WTC11 (cell line): ENCODE measurements at regions not wholly inside any gene's neighbourhood (a gene's known extent, or its start where the extent isn't known, plus 50 kb on each side); places are given as distances from the start of the nearest gene placed in this dataset.

Experiments
- CBFB ChIP-seq: sonication (generic); formaldehyde crosslinking; IDR thresholded peaks from 2 replicates; pipeline ENCODE4 v1.8.1; 2022; ENCODE audit warnings: mild to moderate bottlenecking, low read depth, missing genetic modification reagents
- CREB1 ChIP-seq: sonication (generic); formaldehyde crosslinking; IDR thresholded peaks from 2 replicates; pipeline ENCODE4 v1.8.0; 2023; ENCODE audit warnings: mild to moderate bottlenecking, missing genetic modification reagents
- FOXJ3 ChIP-seq: sonication (generic); formaldehyde crosslinking; IDR thresholded peaks from 2 replicates; pipeline ENCODE4 v1.9.0; 2021; ENCODE audit warnings: missing genetic modification reagents, mild to moderate bottlenecking, borderline replicate concordance
- NR3C1 ChIP-seq: sonication (generic); formaldehyde crosslinking; conservative IDR thresholded peaks from 2 replicates; pipeline ENCODE4 v1.8.1; 2023; ENCODE audit warnings: low read depth, mild to moderate bottlenecking, missing genetic modification reagents
- SMAD4 ChIP-seq: sonication (generic); formaldehyde crosslinking; IDR thresholded peaks from 2 replicates; pipeline ENCODE4 v1.8.0; 2022; ENCODE audit warnings: mild to moderate bottlenecking, missing genetic modification reagents
- TEAD4 ChIP-seq: sonication (generic); formaldehyde crosslinking; IDR thresholded peaks from 2 replicates; pipeline ENCODE4 v1.8.0; 2022; ENCODE audit warnings: mild to moderate bottlenecking, missing genetic modification reagents
- TF ChIP-seq, protein P1 (sequence below): fragments of 200-600 bp; IDR thresholded peaks from 2 replicates; pipeline ENCODE4 v1.8.0; 2022; ENCODE audit warnings: antibody characterized with exemption
- TF ChIP-seq, protein P2 (sequence below): sonication (generic); formaldehyde crosslinking; IDR thresholded peaks from 2 replicates; pipeline ENCODE4 v1.8.0; 2022; ENCODE audit warnings: mild to moderate bottlenecking, missing genetic modification reagents
- TF ChIP-seq, protein P3 (sequence below): sonication (generic); formaldehyde crosslinking; IDR thresholded peaks from 2 replicates; pipeline ENCODE4 v1.8.1; 2023; ENCODE audit warnings: mild to moderate bottlenecking, missing genetic modification reagents

DNA sequence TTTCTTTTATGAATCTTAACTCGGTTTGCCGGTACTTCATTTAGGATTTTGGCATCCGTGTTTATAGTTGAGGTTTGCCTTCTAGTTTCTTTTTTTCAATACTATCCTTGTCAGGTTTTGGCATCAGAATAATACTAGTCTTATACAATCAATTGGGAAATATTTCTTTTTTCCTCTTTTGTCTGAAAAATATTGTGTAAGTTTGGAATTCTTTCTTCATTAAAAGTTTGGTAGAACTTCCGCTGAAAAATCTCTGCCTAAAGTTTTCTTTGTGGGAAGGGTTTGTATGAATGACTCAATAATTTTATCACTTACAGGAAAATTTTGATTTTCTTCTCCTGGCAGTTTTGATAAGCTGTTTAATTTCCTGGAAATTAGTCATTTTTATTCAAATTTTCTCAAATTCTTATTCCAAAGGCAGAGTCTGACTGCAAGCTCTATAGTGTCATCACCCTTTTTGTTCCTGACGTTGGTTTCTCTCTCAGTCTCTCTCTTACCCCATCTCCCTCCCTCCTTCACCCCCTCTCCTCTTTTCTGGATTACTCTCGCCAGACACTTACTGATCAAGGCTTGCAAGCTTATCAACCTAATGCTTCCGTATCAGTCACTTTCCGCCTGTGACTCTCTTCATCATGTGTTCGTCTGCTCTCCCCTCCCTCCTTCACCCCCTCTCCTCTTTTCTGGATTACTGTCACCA is 555.7 kb downstream of the TBC1D22A start:
- TF ChIP-seq, protein P1, sequence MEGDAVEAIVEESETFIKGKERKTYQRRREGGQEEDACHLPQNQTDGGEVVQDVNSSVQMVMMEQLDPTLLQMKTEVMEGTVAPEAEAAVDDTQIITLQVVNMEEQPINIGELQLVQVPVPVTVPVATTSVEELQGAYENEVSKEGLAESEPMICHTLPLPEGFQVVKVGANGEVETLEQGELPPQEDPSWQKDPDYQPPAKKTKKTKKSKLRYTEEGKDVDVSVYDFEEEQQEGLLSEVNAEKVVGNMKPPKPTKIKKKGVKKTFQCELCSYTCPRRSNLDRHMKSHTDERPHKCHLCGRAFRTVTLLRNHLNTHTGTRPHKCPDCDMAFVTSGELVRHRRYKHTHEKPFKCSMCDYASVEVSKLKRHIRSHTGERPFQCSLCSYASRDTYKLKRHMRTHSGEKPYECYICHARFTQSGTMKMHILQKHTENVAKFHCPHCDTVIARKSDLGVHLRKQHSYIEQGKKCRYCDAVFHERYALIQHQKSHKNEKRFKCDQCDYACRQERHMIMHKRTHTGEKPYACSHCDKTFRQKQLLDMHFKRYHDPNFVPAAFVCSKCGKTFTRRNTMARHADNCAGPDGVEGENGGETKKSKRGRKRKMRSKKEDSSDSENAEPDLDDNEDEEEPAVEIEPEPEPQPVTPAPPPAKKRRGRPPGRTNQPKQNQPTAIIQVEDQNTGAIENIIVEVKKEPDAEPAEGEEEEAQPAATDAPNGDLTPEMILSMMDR = no peak
- TF ChIP-seq, protein P2, sequence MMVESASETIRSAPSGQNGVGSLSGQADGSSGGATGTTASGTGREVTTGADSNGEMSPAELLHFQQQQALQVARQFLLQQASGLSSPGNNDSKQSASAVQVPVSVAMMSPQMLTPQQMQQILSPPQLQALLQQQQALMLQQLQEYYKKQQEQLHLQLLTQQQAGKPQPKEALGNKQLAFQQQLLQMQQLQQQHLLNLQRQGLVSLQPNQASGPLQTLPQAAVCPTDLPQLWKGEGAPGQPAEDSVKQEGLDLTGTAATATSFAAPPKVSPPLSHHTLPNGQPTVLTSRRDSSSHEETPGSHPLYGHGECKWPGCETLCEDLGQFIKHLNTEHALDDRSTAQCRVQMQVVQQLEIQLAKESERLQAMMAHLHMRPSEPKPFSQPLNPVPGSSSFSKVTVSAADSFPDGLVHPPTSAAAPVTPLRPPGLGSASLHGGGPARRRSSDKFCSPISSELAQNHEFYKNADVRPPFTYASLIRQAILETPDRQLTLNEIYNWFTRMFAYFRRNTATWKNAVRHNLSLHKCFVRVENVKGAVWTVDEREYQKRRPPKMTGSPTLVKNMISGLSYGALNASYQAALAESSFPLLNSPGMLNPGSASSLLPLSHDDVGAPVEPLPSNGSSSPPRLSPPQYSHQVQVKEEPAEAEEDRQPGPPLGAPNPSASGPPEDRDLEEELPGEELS (CRISPR knock-in tag) = no peak
- TF ChIP-seq, protein P3, sequence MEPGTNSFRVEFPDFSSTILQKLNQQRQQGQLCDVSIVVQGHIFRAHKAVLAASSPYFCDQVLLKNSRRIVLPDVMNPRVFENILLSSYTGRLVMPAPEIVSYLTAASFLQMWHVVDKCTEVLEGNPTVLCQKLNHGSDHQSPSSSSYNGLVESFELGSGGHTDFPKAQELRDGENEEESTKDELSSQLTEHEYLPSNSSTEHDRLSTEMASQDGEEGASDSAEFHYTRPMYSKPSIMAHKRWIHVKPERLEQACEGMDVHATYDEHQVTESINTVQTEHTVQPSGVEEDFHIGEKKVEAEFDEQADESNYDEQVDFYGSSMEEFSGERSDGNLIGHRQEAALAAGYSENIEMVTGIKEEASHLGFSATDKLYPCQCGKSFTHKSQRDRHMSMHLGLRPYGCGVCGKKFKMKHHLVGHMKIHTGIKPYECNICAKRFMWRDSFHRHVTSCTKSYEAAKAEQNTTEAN (CRISPR knock-in tag) = no peak
- no peak for TF ChIP-seq FOXJ3 (CRISPR knock-in tag)
- TF ChIP-seq SMAD4 (CRISPR knock-in tag) = no peak
- TF ChIP-seq TEAD4 (CRISPR knock-in tag) = no peak
- TF ChIP-seq CREB1 (CRISPR knock-in tag) = no peak
- TF ChIP-seq CBFB (CRISPR knock-in tag) = no peak
- no peak for TF ChIP-seq NR3C1 (CRISPR knock-in tag)
